Tibial nerve (tissue), 4 donors: ENCODE measurements at regions not wholly inside any gene's neighbourhood (a gene's known extent, or its start where the extent isn't known, plus 50 kb on each side); places are given as distances from the start of the nearest gene placed in this dataset.

Source experiments
- DNase-seq, 2 donors: peaks; one replicate each; pipeline ENCODE4 v3.0.0-alpha.2; 2019; ENCODE audit warnings: low spot score in 2 of 2
- H3K27ac ChIP-seq, 4 donors: fragments of 200-600 bp; sonication (generic) in 3 of 4; one replicate each; pipeline ENCODE4 v1.5.1; 2017 to 2019; ENCODE audit warnings: mild to moderate bottlenecking in 1 of 4
- H3K27me3 ChIP-seq, 2 donors: fragments of 200-600 bp; sonication (generic) in 1 of 2; one replicate each; pipeline versions ENCODE4 v1.5.1 to v1.6.0; 2017 to 2019
- H3K36me3 ChIP-seq, 3 donors: fragments of 200-600 bp; sonication (generic); one replicate each; pipeline ENCODE4 v1.5.1; 2018 to 2019
- H3K4me1 ChIP-seq, 4 donors: fragments of 200-600 bp; sonication (generic) in 3 of 4; one replicate each; pipeline ENCODE4 v1.5.1; 2017 to 2019
- H3K4me3 ChIP-seq, 4 donors: fragments of 200-600 bp; sonication (generic) in 3 of 4; one replicate each; pipeline ENCODE4 v1.5.1; 2017 to 2019; ENCODE audit warnings: mild to moderate bottlenecking in 1 of 4, moderate library complexity in 1 of 4
- H3K9me3 ChIP-seq, 4 donors: fragments of 200-600 bp; sonication (generic) in 3 of 4; one replicate each; pipeline ENCODE4 v1.5.1; 2017 to 2019
- EP300 ChIP-seq, 2 donors: sonication (generic); formaldehyde crosslinking; IDR thresholded peaks; one replicate each; pipeline ENCODE4 v1.6.1; 2017; ENCODE audit warnings: antibody characterized with exemption in 2 of 2, mild to moderate bottlenecking in 1 of 2
- POLR2A ChIP-seq, 2 donors: fragments of 450-650 bp; IDR thresholded peaks; one replicate each; pipeline ENCODE4 v1.6.1; 2017; ENCODE audit warnings: antibody characterized with exemption in 2 of 2, mild to moderate bottlenecking in 2 of 2, moderate library complexity in 2 of 2
- WGBS, 2 donors: methylation state at CpG; one replicate each; pipeline ENCODE4 v1.1.5; 2018; 5-methylcytosine and 5-hydroxymethylcytosine counted together
- TF ChIP-seq, protein P1 (sequence below), 5 experiments: fragments of 200-600 bp in 3 of 5; fragments of 450-650 bp in 2 of 5; sonication (generic) in 3 of 5; IDR thresholded peaks; one replicate each; pipeline ENCODE4 v1.5.1; 2016 to 2019; ENCODE audit warnings: antibody characterized with exemption in 5 of 5, mild to moderate bottlenecking in 3 of 5, moderate library complexity in 2 of 5

DNA sequence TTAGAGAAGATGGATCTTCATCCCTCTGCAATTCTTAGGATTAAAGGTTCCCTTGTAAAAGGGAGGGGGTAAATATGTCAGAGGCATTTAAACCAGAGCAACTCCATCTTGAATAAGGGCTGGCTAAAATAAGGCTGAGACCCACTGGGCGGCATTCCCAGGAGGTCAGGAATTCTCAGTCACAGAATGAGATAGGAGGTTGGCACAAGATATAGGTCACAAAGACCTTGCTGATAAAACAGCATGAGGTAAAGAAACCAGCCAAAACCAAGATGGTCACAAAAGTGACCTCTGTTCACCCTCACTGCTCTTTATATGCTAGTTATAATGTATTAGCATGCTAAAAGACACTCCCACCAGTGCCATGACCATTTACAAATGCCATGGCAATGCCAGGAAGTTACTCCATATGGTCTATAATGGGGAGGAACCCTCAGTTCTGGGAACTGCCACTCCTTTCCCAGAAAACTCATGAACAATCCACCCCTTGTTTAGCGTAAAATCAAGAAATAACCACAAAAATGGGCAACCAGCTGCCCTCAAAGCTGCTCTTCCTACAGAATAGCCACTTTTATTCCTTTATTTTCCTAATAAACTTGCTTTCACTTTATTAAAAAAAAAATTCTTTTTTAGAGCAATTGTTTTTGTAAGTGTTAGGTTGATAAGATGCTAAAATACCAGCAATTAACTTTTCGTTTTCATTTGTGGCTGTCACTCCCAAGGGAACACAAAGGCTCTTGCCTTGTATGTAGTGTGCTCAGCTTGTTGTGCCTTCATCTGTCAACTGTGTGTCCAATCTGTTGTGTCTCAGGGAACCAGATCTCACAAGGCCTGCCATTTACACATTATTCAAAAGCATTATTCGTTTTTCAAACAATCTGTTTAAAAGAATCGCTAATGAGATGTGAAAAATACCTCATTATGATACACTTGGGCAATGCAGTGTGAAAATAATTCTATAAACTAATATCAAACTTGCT is 205.2 kb upstream of the RGPD4 start:
- WGBS, 2 donors: 75 to 90% methylated on average over 5 of the region's 5 CpGs
- no peak overlapping the region for H3K27ac ChIP-seq
- H3K4me3 ChIP-seq: no peak overlapping the region
- H3K9me3 ChIP-seq: peaks cover 0 to 13% (median 2%) of the 10 kb centered on the region in 4 donors
- TF ChIP-seq POLR2A (IDR thresholded peaks at IDR 0.05) (no peak), EP300 (IDR thresholded peaks at IDR 0.05) (no peak)
- TF ChIP-seq, protein P1, sequence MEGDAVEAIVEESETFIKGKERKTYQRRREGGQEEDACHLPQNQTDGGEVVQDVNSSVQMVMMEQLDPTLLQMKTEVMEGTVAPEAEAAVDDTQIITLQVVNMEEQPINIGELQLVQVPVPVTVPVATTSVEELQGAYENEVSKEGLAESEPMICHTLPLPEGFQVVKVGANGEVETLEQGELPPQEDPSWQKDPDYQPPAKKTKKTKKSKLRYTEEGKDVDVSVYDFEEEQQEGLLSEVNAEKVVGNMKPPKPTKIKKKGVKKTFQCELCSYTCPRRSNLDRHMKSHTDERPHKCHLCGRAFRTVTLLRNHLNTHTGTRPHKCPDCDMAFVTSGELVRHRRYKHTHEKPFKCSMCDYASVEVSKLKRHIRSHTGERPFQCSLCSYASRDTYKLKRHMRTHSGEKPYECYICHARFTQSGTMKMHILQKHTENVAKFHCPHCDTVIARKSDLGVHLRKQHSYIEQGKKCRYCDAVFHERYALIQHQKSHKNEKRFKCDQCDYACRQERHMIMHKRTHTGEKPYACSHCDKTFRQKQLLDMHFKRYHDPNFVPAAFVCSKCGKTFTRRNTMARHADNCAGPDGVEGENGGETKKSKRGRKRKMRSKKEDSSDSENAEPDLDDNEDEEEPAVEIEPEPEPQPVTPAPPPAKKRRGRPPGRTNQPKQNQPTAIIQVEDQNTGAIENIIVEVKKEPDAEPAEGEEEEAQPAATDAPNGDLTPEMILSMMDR (IDR thresholded peaks at IDR 0.05): no peak
- H3K36me3 ChIP-seq: no peaks in the 10 kb centered on the region
- no peak for DNase-seq
- H3K27me3 ChIP-seq: no peaks in the 10 kb centered on the region
- H3K4me1 ChIP-seq: no peaks in the 10 kb centered on the region

DNA sequence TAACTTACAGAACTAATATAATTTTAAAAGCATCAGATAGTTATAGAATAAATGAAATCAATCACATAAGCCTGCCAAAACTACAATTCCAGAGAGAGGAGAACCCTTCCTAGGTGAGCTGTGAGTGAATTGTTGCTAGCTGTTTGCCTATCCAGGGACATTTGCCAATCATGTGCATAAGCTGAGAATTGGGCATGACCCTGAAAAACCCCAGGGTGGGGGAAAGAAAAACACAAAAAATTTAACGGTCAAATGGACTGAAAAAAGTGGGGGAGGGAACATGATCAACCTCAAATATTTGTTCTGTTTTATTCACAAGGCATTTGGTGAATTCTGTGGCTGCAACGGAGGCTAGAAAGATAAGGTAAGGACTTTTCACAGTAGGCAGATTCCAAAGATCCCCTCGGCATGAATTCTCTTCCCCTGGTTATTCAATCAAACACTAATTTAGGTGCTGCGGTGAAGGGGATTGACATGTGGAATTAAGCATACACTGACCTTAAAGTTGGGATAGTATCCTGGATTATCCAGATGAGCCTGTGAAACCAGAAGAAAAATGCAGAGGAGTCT is 203.9 kb upstream of the RGPD4 start:
- Histone ChIP-seq H3K9me3 (peaks cover 0 to 19% (median 2%) of the 10 kb centered on the region in 4 donors), H3K4me1 (no peaks in the 10 kb centered on the region), H3K4me3 (no peak overlapping the region), H3K36me3 (no peaks in the 10 kb centered on the region), H3K27me3 (no peaks in the 10 kb centered on the region), H3K27ac (no peak overlapping the region)
- 72 to 78% methylated on average over 4 of the region's 4 CpGs for WGBS, 2 donors
- no peak for DNase-seq
- TF ChIP-seq POLR2A (IDR thresholded peaks at IDR 0.05): no peak
- TF ChIP-seq EP300 (IDR thresholded peaks at IDR 0.05): no peak
- TF ChIP-seq, protein P1 (IDR thresholded peaks at IDR 0.05): no peak

DNA sequence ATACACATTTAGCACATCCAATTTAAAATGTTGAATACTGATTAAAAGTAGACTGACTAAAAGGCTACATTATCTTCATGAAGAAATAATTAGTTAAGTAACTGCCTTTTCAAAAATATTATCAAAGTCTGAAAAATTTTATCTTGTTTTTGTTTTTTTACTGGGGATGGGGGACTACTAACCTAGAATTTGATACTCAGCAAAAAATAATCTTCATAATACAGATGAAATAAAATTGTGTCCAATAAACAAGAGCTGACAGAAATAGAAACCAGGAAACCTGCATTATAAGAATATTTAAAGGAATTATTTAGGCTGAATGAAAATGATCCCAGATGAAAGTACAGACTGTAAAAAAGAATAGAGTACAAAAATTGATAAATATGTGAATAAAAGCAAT is 200.7 kb upstream of the RGPD4 start:
- no peak for TF ChIP-seq EP300 (IDR thresholded peaks at IDR 0.05)
- TF ChIP-seq, protein P1 (IDR thresholded peaks at IDR 0.05): no peak
- no peak for TF ChIP-seq POLR2A (IDR thresholded peaks at IDR 0.05)
- Histone ChIP-seq H3K36me3 (no peaks in the 10 kb centered on the region), H3K4me1 (no peaks in the 10 kb centered on the region), H3K27me3 (no peaks in the 10 kb centered on the region), H3K27ac (no peak overlapping the region), H3K4me3 (no peak overlapping the region), H3K9me3 (peaks cover 0 to 20% (median 2%) of the 10 kb centered on the region in 4 donors)
- no peak for DNase-seq

DNA sequence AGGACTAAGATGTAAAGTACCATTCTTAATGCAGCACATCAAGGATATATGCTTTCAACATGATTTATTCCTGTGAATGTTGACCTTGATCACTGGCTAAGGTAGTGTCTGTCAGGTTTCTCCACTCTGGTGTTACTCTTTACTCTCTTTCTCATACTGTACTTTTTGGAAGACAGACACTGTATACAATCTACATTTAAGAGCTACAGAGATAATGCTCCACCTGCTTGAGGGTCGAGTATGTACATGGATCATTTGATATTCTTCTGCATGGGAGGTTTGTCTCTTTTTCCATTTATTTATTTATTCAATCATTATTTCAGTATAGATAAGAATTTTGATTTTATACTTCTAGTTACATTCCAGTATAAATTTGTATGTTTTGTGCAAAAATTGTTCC is 199.5 kb upstream of the RGPD4 start:
- Histone ChIP-seq H3K4me1 (no peaks in the 10 kb centered on the region), H3K4me3 (no peak overlapping the region), H3K27ac (no peak overlapping the region), H3K9me3 (peaks cover 0 to 21% (median 2%) of the 10 kb centered on the region in 4 donors), H3K36me3 (no peaks in the 10 kb centered on the region), H3K27me3 (no peaks in the 10 kb centered on the region)
- TF ChIP-seq POLR2A (IDR thresholded peaks at IDR 0.05): no peak
- TF ChIP-seq EP300 (IDR thresholded peaks at IDR 0.05): no peak
- TF ChIP-seq, protein P1 (IDR thresholded peaks at IDR 0.05): no peak
- 76 to 90% methylated on average over 1 of the region's 1 CpG for WGBS, 2 donors
- DNase-seq: no peak

DNA sequence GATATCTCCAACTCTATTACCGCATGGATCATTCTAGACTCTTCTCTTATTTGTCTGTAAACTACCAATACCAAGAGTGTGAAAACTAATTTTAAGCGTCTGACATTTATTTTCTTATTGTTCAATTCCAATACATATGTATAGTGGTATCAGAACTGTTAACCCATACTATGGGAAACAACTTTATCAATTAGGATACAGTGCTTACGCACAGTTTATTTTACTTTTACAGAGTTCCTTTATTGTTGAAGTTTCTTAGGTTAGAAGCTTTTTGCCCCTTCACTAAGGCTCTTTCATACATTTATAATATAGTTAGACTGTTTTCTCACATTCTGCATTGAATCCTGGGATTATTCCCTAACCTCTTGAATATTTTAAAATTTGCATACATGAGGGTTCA is 198.8 kb upstream of the RGPD4 start:
- Histone ChIP-seq H3K4me1 (no peaks in the 10 kb centered on the region), H3K4me3 (no peak overlapping the region), H3K27ac (no peak overlapping the region), H3K9me3 (peaks cover 0 to 25% (median 2%) of the 10 kb centered on the region in 4 donors), H3K27me3 (no peaks in the 10 kb centered on the region), H3K36me3 (no peaks in the 10 kb centered on the region)
- DNase-seq: no peak
- TF ChIP-seq EP300 (IDR thresholded peaks at IDR 0.05): no peak
- no peak for TF ChIP-seq POLR2A (IDR thresholded peaks at IDR 0.05)
- TF ChIP-seq, protein P1 (IDR thresholded peaks at IDR 0.05): no peak
- WGBS, 2 donors: 79 to 95% methylated on average over 3 of the region's 3 CpGs
